Lower lobe of right lung (tissue), 2 donors: ENCODE measurements at regions not wholly inside any gene's neighbourhood (a gene's known extent, or its start where the extent isn't known, plus 50 kb on each side); places are given as distances from the start of the nearest gene placed in this dataset.

Experiments
- ATAC-seq, 2 donors: fragments of 200-7000 bp; cut with Tn5 transposase; one replicate each; pipeline ENCODE4 v1.9.1; 2020 to 2022; ENCODE audit warnings: mild to moderate bottlenecking in 2 of 2, moderate library complexity in 2 of 2
- DNase-seq: peaks from one replicate; pipeline ENCODE4 v3.0.0-alpha.2; 2020
- H3K27ac ChIP-seq: fragments of 200-600 bp; one replicate; pipeline ENCODE4 v1.8.0; 2022
- H3K27me3 ChIP-seq: fragments of 200-600 bp; one replicate; pipeline ENCODE4 v1.8.0; 2022; ENCODE audit warnings: low read depth
- H3K36me3 ChIP-seq: fragments of 200-600 bp; one replicate; pipeline ENCODE4 v1.8.0; 2022; ENCODE audit warnings: mild to moderate bottlenecking
- H3K4me1 ChIP-seq: fragments of 200-600 bp; one replicate; pipeline ENCODE4 v1.8.0; 2022
- H3K4me3 ChIP-seq: fragments of 200-600 bp; one replicate; pipeline ENCODE4 v1.8.0; 2022; ENCODE audit warnings: mild to moderate bottlenecking
- H3K9me3 ChIP-seq: fragments of 200-600 bp; one replicate; pipeline ENCODE4 v1.8.0; 2022
- intact Hi-C: fragments of 100-400 bp; cut with DNase I; formaldehyde crosslinking; loops from one replicate; pipeline ENCODE4 v1.11.0; 2022
- TF ChIP-seq, protein P1 (sequence below): fragments of 200-600 bp; IDR thresholded peaks from one replicate; pipeline ENCODE4 v1.8.0; 2022; ENCODE audit warnings: antibody characterized with exemption, mild to moderate bottlenecking
- donor health status: DM: no; HTN: yes; CAD: no; lungs with severe emphysema.

- DNase-seq (no peak), ATAC-seq (no peak)
- no peaks in the 10 kb centered on the region for H3K27me3 ChIP-seq
- H3K9me3 ChIP-seq = no peaks in the 10 kb centered on the region
- no peak overlapping the region for H3K4me3 ChIP-seq
- no peak overlapping the region for H3K27ac ChIP-seq
- peaks cover 18% of the 10 kb centered on the region for H3K4me1 ChIP-seq
- TF ChIP-seq, protein P1, sequence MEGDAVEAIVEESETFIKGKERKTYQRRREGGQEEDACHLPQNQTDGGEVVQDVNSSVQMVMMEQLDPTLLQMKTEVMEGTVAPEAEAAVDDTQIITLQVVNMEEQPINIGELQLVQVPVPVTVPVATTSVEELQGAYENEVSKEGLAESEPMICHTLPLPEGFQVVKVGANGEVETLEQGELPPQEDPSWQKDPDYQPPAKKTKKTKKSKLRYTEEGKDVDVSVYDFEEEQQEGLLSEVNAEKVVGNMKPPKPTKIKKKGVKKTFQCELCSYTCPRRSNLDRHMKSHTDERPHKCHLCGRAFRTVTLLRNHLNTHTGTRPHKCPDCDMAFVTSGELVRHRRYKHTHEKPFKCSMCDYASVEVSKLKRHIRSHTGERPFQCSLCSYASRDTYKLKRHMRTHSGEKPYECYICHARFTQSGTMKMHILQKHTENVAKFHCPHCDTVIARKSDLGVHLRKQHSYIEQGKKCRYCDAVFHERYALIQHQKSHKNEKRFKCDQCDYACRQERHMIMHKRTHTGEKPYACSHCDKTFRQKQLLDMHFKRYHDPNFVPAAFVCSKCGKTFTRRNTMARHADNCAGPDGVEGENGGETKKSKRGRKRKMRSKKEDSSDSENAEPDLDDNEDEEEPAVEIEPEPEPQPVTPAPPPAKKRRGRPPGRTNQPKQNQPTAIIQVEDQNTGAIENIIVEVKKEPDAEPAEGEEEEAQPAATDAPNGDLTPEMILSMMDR = no peak
- intact Hi-C loops = no loop called here
- H3K36me3 ChIP-seq = no peaks in the 10 kb centered on the region
These were observed 56.2 kb upstream of the RMDN2 start for GRCh38 chr2:37868866-37869265.

- H3K4me1 ChIP-seq = peaks cover 18% of the 10 kb centered on the region
- no peaks in the 10 kb centered on the region for H3K36me3 ChIP-seq
- ATAC-seq = no peak
- TF ChIP-seq, protein P1 = no peak
- intact Hi-C loops = no loop called here
- no peaks in the 10 kb centered on the region for H3K9me3 ChIP-seq
- no peak overlapping the region for H3K27ac ChIP-seq
- DNase-seq = no peak
- no peaks in the 10 kb centered on the region for H3K27me3 ChIP-seq
- no peak overlapping the region for H3K4me3 ChIP-seq
These were observed 55.8 kb upstream of the RMDN2 start for GRCh38 chr2:37869304-37869703.

DNA sequence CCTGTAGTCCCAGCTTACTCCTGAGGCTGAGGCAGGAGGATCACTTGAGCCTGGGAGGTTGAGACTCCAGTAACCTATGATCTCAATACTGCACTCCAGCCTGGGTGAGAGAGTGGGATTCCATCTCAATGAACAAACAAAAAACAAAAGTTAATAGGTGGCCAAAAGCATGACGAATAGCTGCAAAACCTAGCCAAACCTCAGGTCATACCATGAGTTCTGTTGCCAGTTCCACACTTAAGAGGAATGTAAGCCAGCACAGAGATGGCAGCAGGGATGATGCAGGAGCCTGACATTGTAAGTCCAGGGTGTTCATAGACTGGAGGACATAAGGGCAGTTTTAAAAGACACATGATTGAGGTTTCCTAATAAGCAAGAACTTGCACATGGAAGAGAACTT, 55.3 kb upstream of the RMDN2 start:
- intact Hi-C loops = no loop called here
- ATAC-seq = no peak
- no peak overlapping the region for H3K27ac ChIP-seq

DNA sequence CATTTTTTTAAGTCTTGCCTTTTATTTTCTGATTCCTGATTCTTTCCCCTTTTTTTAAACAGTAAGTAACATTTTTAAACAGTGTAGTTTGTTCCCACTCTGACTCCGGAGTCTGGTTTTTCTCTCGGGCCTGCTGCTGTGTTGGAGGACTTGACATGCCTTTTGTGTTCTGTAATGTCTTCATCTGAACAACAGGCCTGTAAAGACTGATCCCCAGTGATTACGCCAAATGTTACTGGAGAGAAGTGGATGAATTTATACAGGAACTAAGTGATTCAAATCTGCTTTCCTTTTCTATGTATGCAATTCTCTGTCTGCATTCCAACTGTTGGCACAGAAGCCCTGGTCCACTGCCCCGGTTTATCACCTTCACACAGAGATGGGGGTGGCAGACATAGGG, 54.3 kb upstream of the RMDN2 start:
- no peak for DNase-seq
- H3K27ac ChIP-seq = no peak overlapping the region
- ATAC-seq = no peak

More for the DNA sequence above, 55.3 kb upstream of the RMDN2 start:
- DNase-seq = no peak
- Histone ChIP-seq H3K27me3 (no peaks in the 10 kb centered on the region), H3K4me1 (peaks cover 18% of the 10 kb centered on the region), H3K9me3 (no peaks in the 10 kb centered on the region), H3K4me3 (no peak overlapping the region), H3K36me3 (no peaks in the 10 kb centered on the region)
- TF ChIP-seq, protein P1 = no peak

DNA sequence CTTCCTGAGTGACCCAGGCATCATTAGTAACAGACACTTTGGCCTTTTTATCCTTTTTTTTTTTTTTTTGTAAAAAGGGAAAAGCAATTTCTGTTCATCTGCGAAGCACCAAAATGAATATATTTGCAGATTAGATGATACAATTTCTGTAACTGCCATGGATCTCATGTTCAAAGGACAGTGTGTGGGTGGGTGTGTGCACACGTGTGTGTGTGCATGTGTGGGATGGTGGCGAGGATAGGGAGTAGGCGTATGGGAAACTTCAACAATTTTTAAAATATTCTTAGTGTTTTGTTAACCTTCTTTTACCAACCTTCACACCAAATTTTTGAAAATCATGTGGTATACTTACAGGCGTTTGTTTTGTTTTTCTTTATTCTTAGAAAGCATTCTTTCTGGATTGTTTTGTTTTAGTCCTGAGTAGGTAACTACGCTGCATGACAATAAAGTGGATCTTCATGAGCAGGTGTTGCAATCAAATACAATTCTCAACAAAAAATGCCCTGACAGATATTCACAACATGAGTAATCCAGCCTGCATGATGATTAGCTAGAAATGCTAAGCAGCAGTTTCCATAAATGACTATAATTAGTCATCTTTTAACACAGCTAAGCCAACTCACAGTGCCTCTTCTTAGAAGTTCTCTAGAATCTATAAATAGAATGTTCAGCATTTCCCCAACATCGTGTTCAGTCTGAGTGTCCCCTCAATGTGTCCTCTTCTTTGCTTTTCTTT, 53.5 kb upstream of the RMDN2 start:
- H3K27ac ChIP-seq = no peak overlapping the region
- H3K4me1 ChIP-seq = peaks cover 6% of the 10 kb centered on the region
- no peak overlapping the region for H3K4me3 ChIP-seq
- H3K27me3 ChIP-seq = no peaks in the 10 kb centered on the region
- DNase-seq = no peak
- TF ChIP-seq, protein P1 = no peak
- H3K9me3 ChIP-seq = no peaks in the 10 kb centered on the region
- intact Hi-C loops = no loop called here
- no peaks in the 10 kb centered on the region for H3K36me3 ChIP-seq
- no peak for ATAC-seq

More for the DNA sequence above, 54.3 kb upstream of the RMDN2 start:
- Histone ChIP-seq H3K4me1 (peaks cover 14% of the 10 kb centered on the region), H3K4me3 (no peak overlapping the region), H3K27me3 (no peaks in the 10 kb centered on the region), H3K9me3 (no peaks in the 10 kb centered on the region), H3K36me3 (no peaks in the 10 kb centered on the region)
- intact Hi-C loops = no loop called here
- TF ChIP-seq, protein P1 = no peak
